Prostate gland (tissue), 2 donors: ENCODE measurements at regions not wholly inside any gene's neighbourhood (a gene's known extent, or its start where the extent isn't known, plus 50 kb on each side); places are given as distances from the start of the nearest gene placed in this dataset.

Experiments used
- CTCF ChIP-seq, 4 experiments: fragments of 200-600 bp in 2 of 4; fragments of 450-650 bp in 2 of 4; sonication (generic) in 2 of 4; IDR thresholded peaks; 1 replicate in 3 of 4; 2 replicates in 1 of 4; pipeline ENCODE4 v1.5.1; 2016 to 2019; ENCODE audit warnings: antibody characterized with exemption in 4 of 4, mild to moderate bottlenecking in 2 of 4, moderate library complexity in 2 of 4
- POLR2A ChIP-seq: fragments of 450-650 bp; IDR thresholded peaks from one replicate; pipeline ENCODE4 v1.6.1; 2016; ENCODE audit warnings: antibody characterized with exemption, mild to moderate bottlenecking

GRCh38 chr10:128512767-128513166 lies 386.5 kb upstream of the MKI67 start:
- TF ChIP-seq CTCF (IDR thresholded peaks at IDR 0.05) (no peak), POLR2A (no peak)
